GM18505 (cell line): ENCODE measurements at regions not wholly inside any gene's neighbourhood (a gene's known extent, or its start where the extent isn't known, plus 50 kb on each side); places are given as distances from the start of the nearest gene placed in this dataset.

Experiments used
- ATAC-seq: cut with Tn5 transposase; IDR thresholded peaks from one replicate; pipeline ENCODE4 v1.9.1; 2021; ENCODE audit not compliant: unreplicated experiment
- POLR2A ChIP-seq: IDR thresholded peaks from 4 replicates; pipeline ENCODE4 v1.6.1; 2011; ENCODE audit warnings: borderline replicate concordance; ENCODE audit not compliant: insufficient read depth, insufficient read length; ENCODE audit errors: extremely low read depth

- TF ChIP-seq POLR2A = no peak
- ATAC-seq = no peak
These were observed 251.9 kb upstream of the FAT3 start for GRCh38 chr11:91972665-91973266.

GRCh38 chr11:91970624-91971023 is 254.0 kb upstream of the FAT3 start:
- TF ChIP-seq POLR2A = no peak
- no peak for ATAC-seq

- ATAC-seq = no peak
- no peak for TF ChIP-seq POLR2A
These were observed 255.1 kb upstream of the FAT3 start for GRCh38 chr11:91969486-91969885.

GRCh38 chr11:91967691-91968045 is 256.9 kb upstream of the FAT3 start:
- no peak for TF ChIP-seq POLR2A

GRCh38 chr11:91967026-91967690 is 257.5 kb upstream of the FAT3 start:
- TF ChIP-seq POLR2A = no peak

More at GRCh38 chr11:91967691-91968045, 256.9 kb upstream of the FAT3 start:
- ATAC-seq = no peak

GRCh38 chr11:91966368-91966767 is 258.2 kb upstream of the FAT3 start:
- ATAC-seq = no peak
- TF ChIP-seq POLR2A = no peak

More at GRCh38 chr11:91967026-91967690, 257.5 kb upstream of the FAT3 start:
- ATAC-seq = no peak

GRCh38 chr11:91960770-91961169 is 263.8 kb upstream of the FAT3 start:
- ATAC-seq = no peak

GRCh38 chr11:91959411-91959810 is 265.2 kb upstream of the FAT3 start:
- no peak for ATAC-seq

More at GRCh38 chr11:91960770-91961169, 263.8 kb upstream of the FAT3 start:
- no peak for TF ChIP-seq POLR2A

GRCh38 chr11:91956711-91957110 is 267.9 kb upstream of the FAT3 start:
- TF ChIP-seq POLR2A = no peak
- no peak for ATAC-seq

More at GRCh38 chr11:91959411-91959810, 265.2 kb upstream of the FAT3 start:
- TF ChIP-seq POLR2A = no peak

- no peak for ATAC-seq
- no peak for TF ChIP-seq POLR2A
These were observed 269.4 kb upstream of the FAT3 start for GRCh38 chr11:91955206-91955605.

GRCh38 chr11:91952056-91952455 is 272.6 kb upstream of the FAT3 start:
- TF ChIP-seq POLR2A = no peak
- no peak for ATAC-seq

- ATAC-seq = no peak
- no peak for TF ChIP-seq POLR2A
These were observed 277.3 kb upstream of the FAT3 start for GRCh38 chr11:91947215-91947820.

- no peak for TF ChIP-seq POLR2A
These were observed 278.1 kb upstream of the FAT3 start for GRCh38 chr11:91946397-91946951.

GRCh38 chr11:91935120-91935519 is 289.5 kb upstream of the FAT3 start:
- TF ChIP-seq POLR2A = no peak
- no peak for ATAC-seq

More at GRCh38 chr11:91946397-91946951, 278.1 kb upstream of the FAT3 start:
- no peak for ATAC-seq
